HEK293T (cell line): ENCODE measurements at regions not wholly inside any gene's neighbourhood (a gene's known extent, or its start where the extent isn't known, plus 50 kb on each side); places are given as distances from the start of the nearest gene placed in this dataset.

ENCODE experiments used
- ARNT ChIP-seq: fragments of 450-650 bp; IDR thresholded peaks from 2 replicates; pipeline ENCODE4 v1.6.1; 2017; ENCODE audit warnings: mild to moderate bottlenecking
- ELF4 ChIP-seq: fragments of 450-650 bp; IDR thresholded peaks from 2 replicates; pipeline ENCODE4 v1.6.1; 2017; ENCODE audit warnings: antibody characterized with exemption
- FOXK2 ChIP-seq: fragments of 450-650 bp; IDR thresholded peaks from 2 replicates; pipeline ENCODE4 v1.6.1; 2016; ENCODE audit warnings: mild to moderate bottlenecking
- FOXM1 ChIP-seq: fragments of 450-650 bp; IDR thresholded peaks from 2 replicates; pipeline ENCODE4 v1.6.1; 2017; ENCODE audit warnings: mild to moderate bottlenecking, borderline replicate concordance
- HDGF ChIP-seq: fragments of 450-650 bp; IDR thresholded peaks from 2 replicates; pipeline ENCODE4 v1.6.1; 2017; ENCODE audit warnings: antibody characterized with exemption, borderline replicate concordance
- L3MBTL2 ChIP-seq: fragments of 450-650 bp; conservative IDR thresholded peaks from 2 replicates; pipeline ENCODE4 v1.6.1; 2016; ENCODE audit warnings: mild to moderate bottlenecking
- LEF1 ChIP-seq: fragments of 450-650 bp; IDR thresholded peaks from 2 replicates; pipeline ENCODE4 v1.6.1; 2017; ENCODE audit warnings: mild to moderate bottlenecking, borderline replicate concordance
- NFRKB ChIP-seq: fragments of 450-650 bp; IDR thresholded peaks from 2 replicates; pipeline ENCODE4 v1.6.1; 2016; ENCODE audit warnings: mild to moderate bottlenecking, moderate library complexity
- SUZ12 ChIP-seq: fragments of 450-650 bp; IDR thresholded peaks from 2 replicates; pipeline ENCODE4 v1.6.1; 2016; ENCODE audit warnings: mild to moderate bottlenecking
- TF ChIP-seq, protein P1 (sequence below): fragments of 450-650 bp; IDR thresholded peaks from 2 replicates; pipeline ENCODE4 v1.6.1; 2016

DNA sequence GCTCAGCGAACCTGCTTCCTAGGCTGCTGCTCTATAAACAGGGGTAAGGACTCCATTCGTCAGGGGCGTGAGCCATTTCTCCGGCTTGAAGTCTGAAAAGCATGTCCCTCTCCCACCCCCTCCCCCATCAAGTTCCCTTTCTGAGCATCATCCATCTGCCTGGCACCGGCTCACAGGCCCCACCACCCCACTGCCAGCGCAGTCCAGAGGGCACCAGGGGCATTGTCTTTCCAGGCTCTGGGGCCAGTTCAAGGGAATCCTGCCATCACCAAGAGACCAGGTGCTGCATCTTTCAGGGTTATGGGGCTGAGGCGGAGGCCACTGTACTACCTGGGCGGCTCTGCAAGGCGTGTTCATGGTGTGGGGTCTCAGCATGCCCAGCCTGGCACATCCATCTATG, 64.7 kb upstream of the EDAR start:
- TF ChIP-seq FOXK2 (no peak), HDGF (no peak), ARNT (no peak), L3MBTL2 (no peak), NFRKB (no peak), SUZ12 (no peak), LEF1 (no peak), FOXM1 (no peak), ELF4 (no peak)
- TF ChIP-seq, protein P1, sequence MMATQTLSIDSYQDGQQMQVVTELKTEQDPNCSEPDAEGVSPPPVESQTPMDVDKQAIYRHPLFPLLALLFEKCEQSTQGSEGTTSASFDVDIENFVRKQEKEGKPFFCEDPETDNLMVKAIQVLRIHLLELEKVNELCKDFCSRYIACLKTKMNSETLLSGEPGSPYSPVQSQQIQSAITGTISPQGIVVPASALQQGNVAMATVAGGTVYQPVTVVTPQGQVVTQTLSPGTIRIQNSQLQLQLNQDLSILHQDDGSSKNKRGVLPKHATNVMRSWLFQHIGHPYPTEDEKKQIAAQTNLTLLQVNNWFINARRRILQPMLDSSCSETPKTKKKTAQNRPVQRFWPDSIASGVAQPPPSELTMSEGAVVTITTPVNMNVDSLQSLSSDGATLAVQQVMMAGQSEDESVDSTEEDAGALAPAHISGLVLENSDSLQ, result no peak
